ENCODE measurements at regions not wholly inside any gene's neighbourhood (a gene's known extent, or its start where the extent isn't known, plus 50 kb on each side); places are given as distances from the start of the nearest gene placed in this dataset.

DNA sequence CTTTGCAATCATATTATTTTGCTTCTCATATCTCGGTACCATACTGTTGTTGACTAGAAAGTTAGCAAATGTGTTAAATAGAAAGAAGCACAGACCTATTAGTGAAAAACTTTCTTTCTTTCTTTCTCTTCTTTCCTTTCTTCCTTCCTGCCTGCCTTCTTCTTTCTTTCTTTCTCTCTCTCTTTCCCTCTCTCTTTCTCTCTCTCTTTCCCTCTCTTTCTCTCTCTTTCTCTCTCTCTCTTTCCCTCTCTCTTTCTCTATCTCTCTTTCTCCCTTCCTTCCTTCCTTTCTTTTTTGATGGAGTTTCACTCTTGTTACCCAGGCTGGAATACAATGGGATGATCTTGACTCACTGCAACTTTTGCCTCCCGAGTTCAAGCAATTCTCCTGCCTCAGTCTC is 1160.6 kb downstream of the GATA3 start:
- no peak for TF ChIP-seq CTCF (IDR thresholded peaks at IDR 0.05; ENCODE audit: insufficient read depth, low read length, poor library complexity, severe bottlenecking)
- no peak for TF ChIP-seq EZH2phosphoT487 (conservative IDR thresholded peaks at IDR 0.05; ENCODE audit: low read length)
